HG02884 (cell line): ENCODE measurements at regions not wholly inside any gene's neighbourhood (a gene's known extent, or its start where the extent isn't known, plus 50 kb on each side); places are given as distances from the start of the nearest gene placed in this dataset.
"Not testable (repeated sequence)": the region's sequence is repeated elsewhere in the genome, so short reads cannot be mapped to it uniquely, and the experiment has no call there.

Experiments used
- ATAC-seq: cut with Tn5 transposase; IDR thresholded peaks from one replicate; pipeline ENCODE4 v1.9.1; 2021; ENCODE audit warnings: mild to moderate bottlenecking, moderate library complexity; ENCODE audit not compliant: unreplicated experiment

- ATAC-seq = no peak
Observed at GRCh38 chr1:173300061-173301044, 93.2 kb upstream of the TNFSF4 start.

- no peak for ATAC-seq
Observed at GRCh38 chr1:173301507-173301906, 94.4 kb upstream of the TNFSF4 start.

DNA sequence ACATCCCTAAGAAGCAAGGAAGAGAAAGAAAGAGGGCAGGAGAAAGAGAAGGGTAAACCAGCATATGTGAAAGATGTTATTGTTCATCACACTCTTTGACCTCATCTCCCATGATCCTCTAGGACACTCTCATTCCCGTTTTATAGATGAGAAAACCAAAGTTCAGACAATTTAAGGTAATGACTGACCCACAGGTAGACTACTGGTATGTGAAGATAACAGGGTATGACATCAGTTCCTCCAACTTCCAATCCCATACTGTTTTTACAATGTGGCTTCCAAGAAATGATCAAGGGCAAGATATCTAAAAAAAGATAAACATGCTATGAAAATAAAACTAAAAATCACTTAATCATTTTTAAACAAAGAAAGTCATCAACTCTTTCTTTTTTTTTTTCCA, 95.2 kb upstream of the TNFSF4 start:
- no peak for ATAC-seq

GRCh38 chr1:173302890-173303829, 96.0 kb upstream of the TNFSF4 start:
- ATAC-seq = no peak

- ATAC-seq = no peak
Observed at GRCh38 chr1:173303984-173304383, 96.9 kb upstream of the TNFSF4 start.

DNA sequence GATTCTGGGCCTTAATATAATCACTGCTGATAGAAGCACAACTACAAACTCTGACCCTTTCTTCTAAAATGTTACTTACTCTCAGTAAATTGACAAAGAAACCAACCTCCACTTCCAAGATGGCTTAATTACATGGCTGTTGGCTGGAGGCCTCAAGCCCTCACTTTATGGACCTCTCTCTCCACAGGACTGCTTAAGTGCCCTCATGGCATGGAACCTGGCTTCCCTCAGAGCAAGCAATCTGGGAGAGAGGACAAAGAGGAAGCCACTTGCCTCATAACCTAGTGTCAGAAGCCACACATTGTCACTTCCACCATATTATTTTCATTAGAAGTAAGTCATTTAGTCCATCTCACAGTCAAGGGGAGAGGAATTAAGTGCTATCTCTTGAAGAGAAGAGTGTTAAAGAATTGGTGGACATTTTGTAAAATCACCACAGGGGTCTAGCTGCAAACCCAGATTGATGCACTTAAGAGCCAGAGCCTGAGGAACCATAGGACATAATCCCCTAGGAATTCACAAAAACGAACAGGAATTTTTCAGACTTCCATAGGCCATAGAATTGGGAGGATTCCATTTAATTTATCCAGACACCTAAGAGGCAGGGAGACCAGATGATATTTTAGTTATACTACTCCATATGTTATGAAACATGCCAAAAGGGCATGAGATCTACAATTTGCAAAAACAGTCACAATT, 97.5 kb upstream of the TNFSF4 start:
- ATAC-seq = no peak

DNA sequence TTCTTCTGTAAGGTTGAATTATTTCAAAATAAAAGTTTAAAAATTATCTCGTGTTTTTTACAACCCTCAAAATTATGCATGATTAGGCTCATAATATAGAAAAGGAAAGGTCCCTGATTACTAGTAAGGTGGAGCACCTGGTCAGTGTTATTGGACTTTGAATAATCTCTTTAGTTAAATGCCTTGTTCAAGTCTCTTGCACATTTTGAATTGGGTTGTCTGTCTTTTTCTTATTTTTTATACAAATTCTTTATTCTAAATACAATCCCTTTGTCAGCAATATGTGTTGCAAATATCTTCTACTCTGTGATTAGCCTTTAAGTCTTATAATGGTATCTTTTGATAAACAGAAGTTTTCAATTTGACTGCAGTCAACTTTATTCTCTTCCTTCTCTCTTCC, 100.7 kb upstream of the TNFSF4 start:
- no peak for ATAC-seq

DNA sequence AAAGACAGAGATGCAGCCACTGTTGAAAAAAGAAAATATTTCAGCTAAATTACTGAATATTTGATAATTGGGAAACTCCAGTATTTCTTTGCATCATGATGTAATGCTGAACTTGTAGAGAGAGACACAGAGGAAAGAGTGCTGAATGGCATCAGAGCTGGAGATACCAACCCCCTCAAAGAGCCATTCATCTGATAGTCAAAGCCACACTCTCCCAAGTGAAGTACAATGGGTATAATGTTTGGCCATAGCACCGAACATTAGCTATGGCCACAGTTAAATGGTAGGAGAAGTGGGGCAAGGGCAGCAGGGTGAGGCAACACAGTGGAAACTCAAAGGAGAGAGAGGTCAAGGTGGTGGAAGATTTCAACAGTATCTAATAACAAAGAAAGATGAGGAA, 107.5 kb upstream of the TNFSF4 start:
- ATAC-seq = no peak

- ATAC-seq = no peak
Observed at GRCh38 chr1:173315296-173315695, 108.2 kb upstream of the TNFSF4 start.

DNA sequence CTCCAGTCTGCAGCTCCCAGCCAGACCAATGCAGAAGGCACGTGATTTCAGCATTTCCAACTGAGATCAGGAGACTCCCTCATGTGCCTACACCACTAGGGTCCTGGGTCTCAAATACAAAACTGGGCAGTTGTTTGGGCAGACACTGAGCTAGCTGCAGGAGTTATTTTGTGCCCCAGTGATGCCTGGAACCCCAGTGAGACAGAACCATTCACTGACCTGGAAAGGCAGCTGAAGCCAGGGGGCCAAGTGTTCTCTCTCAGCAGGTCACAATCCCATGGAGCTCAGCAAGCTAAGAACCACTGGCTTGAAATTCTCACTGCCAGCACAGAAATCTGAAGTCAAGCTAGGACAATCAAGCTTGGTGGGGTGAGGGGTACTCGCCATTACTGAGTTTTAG, 111.7 kb upstream of the TNFSF4 start:
- no peak for ATAC-seq

DNA sequence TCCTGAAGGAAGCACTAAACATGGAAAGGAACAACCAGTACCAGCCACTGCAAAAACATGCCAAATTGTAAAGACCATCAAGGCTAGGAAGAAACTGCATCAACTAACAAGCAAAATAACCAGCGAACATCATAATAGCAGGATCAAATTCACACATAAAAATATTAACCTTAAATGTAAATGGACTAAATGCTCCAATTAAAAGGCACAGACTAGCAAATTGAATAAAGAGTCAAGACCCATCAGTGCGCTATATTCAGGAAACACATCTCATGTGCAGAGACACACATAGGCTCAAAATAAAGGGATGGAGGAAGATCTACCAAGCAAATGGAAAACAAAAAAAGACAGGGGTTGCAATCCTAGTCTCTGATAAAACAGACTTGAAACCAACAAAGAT, 117.2 kb upstream of the TNFSF4 start:
- not testable (repeated sequence) for ATAC-seq

DNA sequence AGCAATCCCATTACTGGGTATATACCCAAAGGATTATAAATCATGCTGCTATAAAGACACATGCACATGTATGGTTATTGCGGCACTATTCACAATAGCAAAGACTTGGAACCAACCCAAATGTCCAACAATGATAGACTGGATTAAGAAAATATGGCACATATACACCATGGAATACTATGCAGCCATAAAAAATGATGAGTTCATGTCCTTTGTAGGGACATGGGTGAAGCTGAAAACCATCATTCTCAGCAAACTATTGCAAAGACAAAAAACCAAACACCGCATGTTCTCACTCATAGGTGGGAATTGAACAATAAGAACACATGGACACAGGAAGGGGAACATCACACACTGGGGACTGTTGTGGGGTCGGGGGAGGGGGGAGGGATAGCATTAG, 120.9 kb upstream of the TNFSF4 start:
- ATAC-seq = not testable (repeated sequence)

DNA sequence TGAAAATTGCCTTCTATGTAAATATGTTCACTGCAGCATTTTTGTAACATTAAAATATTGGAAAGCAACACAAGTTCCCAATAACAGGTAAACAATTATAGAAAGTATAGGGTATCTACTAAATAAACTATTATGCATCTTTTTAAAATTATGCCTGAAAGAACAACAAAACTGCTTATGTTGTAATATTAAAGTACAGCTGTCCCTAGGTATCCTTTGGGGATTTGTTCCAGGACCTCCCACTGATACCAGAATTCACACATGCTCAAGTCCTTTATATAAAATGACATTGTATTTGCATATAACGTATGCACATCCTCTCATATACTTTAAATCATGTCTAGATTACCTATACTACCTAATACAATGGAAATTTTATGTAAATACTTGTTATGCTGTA, 121.8 kb upstream of the TNFSF4 start:
- ATAC-seq = no peak

GRCh38 chr1:173329726-173330125, 122.6 kb upstream of the TNFSF4 start:
- no peak for ATAC-seq

- ATAC-seq = no peak
Observed at GRCh38 chr1:173330149-173330951, 123.2 kb upstream of the TNFSF4 start.

GRCh38 chr1:173330952-173331548, 123.9 kb upstream of the TNFSF4 start:
- not testable (repeated sequence) for ATAC-seq

DNA sequence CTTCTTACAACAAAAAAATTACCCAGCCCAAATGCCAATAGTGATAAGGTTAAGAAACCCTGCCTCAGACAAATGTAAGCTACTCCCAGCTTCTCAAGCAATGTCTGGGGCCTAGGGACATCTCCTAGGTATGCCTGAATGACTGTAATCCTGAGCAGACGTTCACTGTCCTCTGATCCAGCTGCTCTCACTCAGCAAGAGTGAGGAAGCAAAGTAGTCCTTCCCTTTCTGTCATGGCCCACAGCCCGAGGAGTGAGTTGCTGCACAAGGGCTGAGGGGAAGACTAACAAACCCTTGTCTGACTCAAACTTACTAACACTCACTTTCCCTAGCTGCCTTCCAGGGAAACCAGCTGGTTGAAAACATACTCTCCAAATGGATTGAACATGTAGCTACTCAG, 124.9 kb upstream of the TNFSF4 start:
- no peak for ATAC-seq

- no peak for ATAC-seq
Observed at GRCh38 chr1:173333581-173333980, 126.5 kb upstream of the TNFSF4 start.

GRCh38 chr1:173337126-173337525, 130.0 kb upstream of the TNFSF4 start:
- ATAC-seq = no peak

DNA sequence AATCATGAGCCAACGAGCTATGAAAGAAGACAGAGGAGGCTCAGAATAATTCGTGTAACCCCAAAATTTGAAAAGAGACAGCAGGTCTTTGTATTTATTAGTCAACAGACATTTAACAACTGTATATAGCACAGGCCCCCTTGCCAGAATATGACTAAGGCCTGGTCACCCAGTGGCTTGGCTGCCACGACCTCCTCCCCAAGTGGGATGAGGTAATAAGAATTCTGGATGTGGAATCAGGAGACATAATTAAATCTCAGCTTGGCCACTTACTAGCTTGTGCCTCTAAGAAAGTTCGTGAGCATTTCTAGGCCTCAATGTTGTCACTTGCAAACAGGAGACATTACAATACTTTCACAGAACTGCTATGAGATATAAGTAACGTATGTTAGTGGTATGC, 134.2 kb upstream of the TNFSF4 start:
- no peak for ATAC-seq
